Neural cell (in vitro differentiated cells): ENCODE measurements at regions not wholly inside any gene's neighbourhood (a gene's known extent, or its start where the extent isn't known, plus 50 kb on each side); places are given as distances from the start of the nearest gene placed in this dataset.

Experiments used
- H2AFZ ChIP-seq: fragments of 200-600, 300-800 bp; sonication (generic), shearing (Covaris generic); 2 replicates; pipeline ENCODE4 v1.6.0; 2014; ENCODE audit warnings: low read depth, mild to moderate bottlenecking, antibody characterized with exemption, low read length, moderate library complexity
- H3F3A ChIP-seq: fragments of 200-600 bp; shearing (Covaris generic); 2 replicates; pipeline ENCODE4 v1.6.1; 2016; ENCODE audit warnings: mild to moderate bottlenecking, moderate library complexity, mixed read lengths, antibody characterized with exemption, low read length; ENCODE audit not compliant: insufficient read depth, poor library complexity, severe bottlenecking
- H3K27ac ChIP-seq: fragments of 200-600, 300-800 bp; sonication (generic), shearing (Covaris generic); 2 replicates; pipeline ENCODE4 v1.5.1; 2014; ENCODE audit warnings: mild to moderate bottlenecking, low read length, moderate library complexity
- H3K27me3 ChIP-seq: fragments of 300-800, 200-600 bp; sonication (generic), shearing (Covaris generic); 2 replicates; pipeline ENCODE4 v1.6.0; 2014; ENCODE audit warnings: mild to moderate bottlenecking, low read depth, low read length, moderate library complexity; ENCODE audit not compliant: insufficient read depth
- H3K36me3 ChIP-seq: fragments of 300-800, 200-600 bp; sonication (generic), shearing (Covaris generic); 2 replicates; pipeline ENCODE4 v1.5.1; 2014; ENCODE audit warnings: mild to moderate bottlenecking, antibody characterized with exemption, low read length, moderate library complexity; ENCODE audit not compliant: insufficient read depth
- H3K4me2 ChIP-seq: fragments of 300-800, 200-600 bp; sonication (generic), shearing (Covaris generic); 2 replicates; pipeline ENCODE4 v1.6.0; 2014; ENCODE audit warnings: mild to moderate bottlenecking, low read length
- H3K4me3 ChIP-seq: fragments of 300-800, 200-600 bp; sonication (generic), shearing (Covaris generic); 2 replicates; pipeline ENCODE4 v1.5.1; 2014; ENCODE audit warnings: mild to moderate bottlenecking, low read length, moderate library complexity
- H3K79me2 ChIP-seq: fragments of 200-600 bp; shearing (Covaris generic); replicated peaks from 2 replicates; pipeline ENCODE4 v1.6.0; 2014; ENCODE audit warnings: mild to moderate bottlenecking, low read length, moderate library complexity; ENCODE audit not compliant: insufficient read depth
- H3K9ac ChIP-seq: fragments of 300-800, 200-600 bp; sonication (generic), shearing (Covaris generic); 2 replicates; pipeline ENCODE4 v1.6.1; 2016; ENCODE audit warnings: mild to moderate bottlenecking, low read length, mixed read lengths
- H3K9me2 ChIP-seq: fragments of 200-600 bp; shearing (Covaris generic); 2 replicates; pipeline ENCODE4 v1.6.1; 2016; ENCODE audit warnings: mild to moderate bottlenecking, low read length, mixed read lengths; ENCODE audit not compliant: insufficient read depth
- H3K9me3 ChIP-seq: fragments of 200-600, 300-800 bp; sonication (generic), shearing (Covaris generic); 2 replicates; pipeline ENCODE4 v1.6.1; 2016; ENCODE audit warnings: mild to moderate bottlenecking, mixed run types, low read length, moderate library complexity, mixed read lengths
- H4K20me1 ChIP-seq: fragments of 200-600 bp; shearing (Covaris generic); 2 replicates; pipeline ENCODE4 v1.6.1; 2016; ENCODE audit warnings: mild to moderate bottlenecking, mixed run types; ENCODE audit not compliant: insufficient read depth
- CTCF ChIP-seq: fragments of 450-650 bp; IDR thresholded peaks from 2 replicates; pipeline ENCODE4 v1.5.1; 2014; ENCODE audit warnings: antibody characterized with exemption, mild to moderate bottlenecking, moderate library complexity; ENCODE audit not compliant: poor library complexity, severe bottlenecking
- EP300 ChIP-seq: fragments of 450-650 bp; conservative IDR thresholded peaks from 2 replicates; pipeline ENCODE4 v1.6.1; 2014; ENCODE audit warnings: antibody characterized with exemption, mild to moderate bottlenecking, moderate library complexity; ENCODE audit not compliant: poor library complexity, severe bottlenecking
- EZH2 ChIP-seq: fragments of 200-600, 300-800 bp; shearing (Covaris generic), sonication (generic); IDR thresholded peaks from 2 replicates; pipeline ENCODE4 v1.6.1; 2014; ENCODE audit warnings: antibody characterized with exemption, low read length, borderline replicate concordance, mild to moderate bottlenecking; ENCODE audit not compliant: insufficient read depth, poor library complexity, severe bottlenecking
- MXI1 ChIP-seq: fragments of 450-650 bp; conservative IDR thresholded peaks from 2 replicates; pipeline ENCODE4 v1.6.1; 2014; ENCODE audit warnings: antibody characterized with exemption, mild to moderate bottlenecking; ENCODE audit not compliant: poor library complexity, severe bottlenecking
- REST ChIP-seq: IDR thresholded peaks from 2 replicates; pipeline ENCODE4 v1.6.1; 2012; ENCODE audit warnings: borderline replicate concordance
- SMC3 ChIP-seq: fragments of 450-650 bp; conservative IDR thresholded peaks from 2 replicates; pipeline ENCODE4 v1.6.1; 2014; ENCODE audit warnings: antibody characterized with exemption, mild to moderate bottlenecking, moderate library complexity; ENCODE audit not compliant: poor library complexity
- TAF1 ChIP-seq: IDR thresholded peaks from 2 replicates; pipeline ENCODE4 v1.6.1; 2012; ENCODE audit warnings: low read depth

GRCh38 chr6:126548300-126548699 lies 208.4 kb downstream of the CENPW start:
- Histone ChIP-seq H3K9ac (no peak overlapping the region), H4K20me1 (no peaks in the 10 kb centered on the region), H3K27me3 (no peaks in the 10 kb centered on the region)

GRCh38 chr6:126550323-126550722 lies 210.4 kb downstream of the CENPW start:
- H3K27me3 ChIP-seq, result no peaks in the 10 kb centered on the region

More at GRCh38 chr6:126548300-126548699, 208.4 kb downstream of the CENPW start:
- Histone ChIP-seq H3K79me2 (no peaks in the 10 kb centered on the region), H3K27ac (no peak overlapping the region), H3K36me3 (no peaks in the 10 kb centered on the region), H2AFZ (no peak overlapping the region), H3K4me2 (no peak overlapping the region), H3F3A (no peaks in the 10 kb centered on the region), H3K9me3 (no peaks in the 10 kb centered on the region), H3K9me2 (no peaks in the 10 kb centered on the region), H3K4me3 (no peak overlapping the region)
- TF ChIP-seq EP300 (no peak), MXI1 (no peak), REST (no peak), SMC3 (no peak), EZH2 (no peak)

More at GRCh38 chr6:126550323-126550722, 210.4 kb downstream of the CENPW start:
- Histone ChIP-seq H3K79me2 (no peaks in the 10 kb centered on the region), H3K36me3 (no peaks in the 10 kb centered on the region), H3K9ac (no peak overlapping the region), H3K27ac (no peak overlapping the region), H3K4me2 (no peak overlapping the region), H3K4me3 (no peak overlapping the region), H3F3A (no peaks in the 10 kb centered on the region), H2AFZ (no peak overlapping the region), H4K20me1 (no peaks in the 10 kb centered on the region), H3K9me2 (no peaks in the 10 kb centered on the region), H3K9me3 (no peaks in the 10 kb centered on the region)
- no peak for TF ChIP-seq EZH2
- no peak for TF ChIP-seq CTCF
- no peak for TF ChIP-seq EP300
- TF ChIP-seq SMC3, result no peak
- no peak for TF ChIP-seq TAF1
